Esophagus muscularis mucosa (tissue), 4 donors: ENCODE measurements at regions not wholly inside any gene's neighbourhood (a gene's known extent, or its start where the extent isn't known, plus 50 kb on each side); places are given as distances from the start of the nearest gene placed in this dataset.

Experiments used
- EP300 ChIP-seq: sonication (generic); formaldehyde crosslinking; IDR thresholded peaks from one replicate; pipeline ENCODE4 v1.6.1; 2017; ENCODE audit warnings: antibody characterized with exemption
- POLR2A ChIP-seq: fragments of 450-650 bp; IDR thresholded peaks from one replicate; pipeline ENCODE4 v1.6.1; 2017; ENCODE audit warnings: antibody characterized with exemption, moderate library complexity, mild to moderate bottlenecking, low read depth
- POLR2AphosphoS5 ChIP-seq, 2 donors: sonication (generic); formaldehyde crosslinking; IDR thresholded peaks; one replicate each; pipeline ENCODE4 v1.6.1; 2017; ENCODE audit warnings: antibody characterized with exemption in 2 of 2
- TF ChIP-seq, protein P1 (sequence below), 3 experiments: fragments of 200-600 bp in 2 of 3; fragments of 450-650 bp in 1 of 3; sonication (generic) in 2 of 3; IDR thresholded peaks; one replicate each; pipeline ENCODE4 v1.5.1; 2017 to 2019; ENCODE audit warnings: antibody characterized with exemption in 3 of 3, mild to moderate bottlenecking in 2 of 3, moderate library complexity in 1 of 3

DNA sequence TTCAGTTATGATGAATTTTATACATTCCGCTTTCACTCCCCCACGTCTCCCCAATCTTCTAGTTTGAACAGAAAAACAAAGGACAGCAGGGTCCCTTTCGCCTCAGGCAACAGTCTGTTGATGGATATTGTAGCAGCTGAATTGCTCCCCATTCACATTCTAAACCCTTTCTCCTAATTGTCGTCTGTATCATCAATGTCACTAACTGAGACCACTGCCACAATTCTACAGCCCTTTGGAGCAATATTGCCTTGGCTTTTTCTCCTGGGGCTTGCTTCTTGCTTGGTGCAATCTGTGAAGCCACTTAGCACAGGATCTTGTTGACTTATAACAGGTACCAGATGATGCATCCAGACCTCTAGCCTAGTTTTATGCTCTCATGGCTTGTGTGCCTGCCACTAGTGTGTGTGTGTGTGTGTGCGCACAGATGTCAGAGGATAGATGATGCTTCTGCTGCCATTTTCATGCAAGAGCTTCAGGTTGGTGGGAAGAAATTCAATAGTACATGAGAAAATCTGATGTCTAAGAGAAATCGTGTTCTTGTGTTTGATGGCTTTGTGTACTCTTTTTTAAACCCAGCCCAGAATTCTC, 195.2 kb upstream of the ISL1 start:
- TF ChIP-seq POLR2AphosphoS5 (IDR thresholded peaks at IDR 0.05) (no peak), EP300 (no peak), POLR2A (no peak)
- TF ChIP-seq, protein P1, sequence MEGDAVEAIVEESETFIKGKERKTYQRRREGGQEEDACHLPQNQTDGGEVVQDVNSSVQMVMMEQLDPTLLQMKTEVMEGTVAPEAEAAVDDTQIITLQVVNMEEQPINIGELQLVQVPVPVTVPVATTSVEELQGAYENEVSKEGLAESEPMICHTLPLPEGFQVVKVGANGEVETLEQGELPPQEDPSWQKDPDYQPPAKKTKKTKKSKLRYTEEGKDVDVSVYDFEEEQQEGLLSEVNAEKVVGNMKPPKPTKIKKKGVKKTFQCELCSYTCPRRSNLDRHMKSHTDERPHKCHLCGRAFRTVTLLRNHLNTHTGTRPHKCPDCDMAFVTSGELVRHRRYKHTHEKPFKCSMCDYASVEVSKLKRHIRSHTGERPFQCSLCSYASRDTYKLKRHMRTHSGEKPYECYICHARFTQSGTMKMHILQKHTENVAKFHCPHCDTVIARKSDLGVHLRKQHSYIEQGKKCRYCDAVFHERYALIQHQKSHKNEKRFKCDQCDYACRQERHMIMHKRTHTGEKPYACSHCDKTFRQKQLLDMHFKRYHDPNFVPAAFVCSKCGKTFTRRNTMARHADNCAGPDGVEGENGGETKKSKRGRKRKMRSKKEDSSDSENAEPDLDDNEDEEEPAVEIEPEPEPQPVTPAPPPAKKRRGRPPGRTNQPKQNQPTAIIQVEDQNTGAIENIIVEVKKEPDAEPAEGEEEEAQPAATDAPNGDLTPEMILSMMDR (IDR thresholded peaks at IDR 0.05): no peak
